GM18858 (cell line): ENCODE measurements at regions not wholly inside any gene's neighbourhood (a gene's known extent, or its start where the extent isn't known, plus 50 kb on each side); places are given as distances from the start of the nearest gene placed in this dataset.
"Not testable (repeated sequence)": the region's sequence is repeated elsewhere in the genome, so short reads cannot be mapped to it uniquely, and the experiment has no call there.

Experiments used
- ATAC-seq: cut with Tn5 transposase; IDR thresholded peaks from one replicate; pipeline ENCODE4 v1.9.1; 2021; ENCODE audit not compliant: unreplicated experiment

- no peak for ATAC-seq
Observed at GRCh38 chr4:53722110-53722509, 130.8 kb upstream of the LNX1 start.

- ATAC-seq, result no peak
Observed at GRCh38 chr4:53721263-53721662, 130.0 kb upstream of the LNX1 start.

- ATAC-seq, result no peak
Observed at GRCh38 chr4:53720776-53721175, 129.5 kb upstream of the LNX1 start.

- ATAC-seq, result no peak
Observed at GRCh38 chr4:53717064-53717549, 125.8 kb upstream of the LNX1 start.

- ATAC-seq, result no peak
Observed at GRCh38 chr4:53716471-53717063, 125.3 kb upstream of the LNX1 start.

- no peak for ATAC-seq
Observed at GRCh38 chr4:53716011-53716410, 124.7 kb upstream of the LNX1 start.

GRCh38 chr4:53714236-53715140, 123.2 kb upstream of the LNX1 start:
- ATAC-seq, result no peak

- no peak for ATAC-seq
Observed at GRCh38 chr4:53713767-53714166, 122.5 kb upstream of the LNX1 start.

GRCh38 chr4:53713296-53713695, 122.0 kb upstream of the LNX1 start:
- no peak for ATAC-seq

GRCh38 chr4:53712408-53713020, 121.2 kb upstream of the LNX1 start:
- no peak for ATAC-seq

- ATAC-seq, result no peak
Observed at GRCh38 chr4:53711926-53712325, 120.6 kb upstream of the LNX1 start.

- ATAC-seq, result no peak
Observed at GRCh38 chr4:53709693-53710092, 118.4 kb upstream of the LNX1 start.

GRCh38 chr4:53707491-53707890, 116.2 kb upstream of the LNX1 start:
- ATAC-seq, result no peak

GRCh38 chr4:53706422-53707032, 115.2 kb upstream of the LNX1 start:
- no peak for ATAC-seq

- ATAC-seq, result no peak
Observed at GRCh38 chr4:53705972-53706371, 114.7 kb upstream of the LNX1 start.

- ATAC-seq, result peak; percentile 36
Observed at GRCh38 chr4:53705151-53705764, 114.0 kb upstream of the LNX1 start.

GRCh38 chr4:53704329-53704728, 113.0 kb upstream of the LNX1 start:
- no peak for ATAC-seq

GRCh38 chr4:53703267-53703655, 112.0 kb upstream of the LNX1 start:
- ATAC-seq, result no peak

GRCh38 chr4:53702334-53703266, 111.3 kb upstream of the LNX1 start:
- peak; percentile 55 for ATAC-seq

- not testable (repeated sequence) for ATAC-seq
Observed at GRCh38 chr4:53701260-53701659, 110.0 kb upstream of the LNX1 start.
